Heart right ventricle (tissue), 16 donors: ENCODE measurements at regions not wholly inside any gene's neighbourhood (a gene's known extent, or its start where the extent isn't known, plus 50 kb on each side); places are given as distances from the start of the nearest gene placed in this dataset.
A peak's percentile ranks its signal among the peaks of the same experiment; 100 is the strongest.

Experiments
- ATAC-seq, 8 donors: fragments of 200-7000 bp; cut with Tn5 transposase; one replicate each; pipeline ENCODE4 v1.9.1; 2020; ENCODE audit warnings: mild to moderate bottlenecking in 8 of 8, moderate library complexity in 8 of 8, moderate number of reproducible peaks in 1 of 8
- DNase-seq, 2 donors: peaks; one replicate each; pipeline ENCODE4 v3.0.0-alpha.2; 2020
- H3K27ac ChIP-seq, 10 donors: fragments of 200-600 bp; sonication (generic) in 2 of 10; one replicate each; pipeline versions ENCODE4 v1.5.0 to v1.8.0; 2020 to 2022; ENCODE audit warnings: mild to moderate bottlenecking in 3 of 10
- H3K27me3 ChIP-seq, 7 donors: fragments of 200-600 bp; one replicate each; pipeline ENCODE4 v1.8.0; 2021 to 2022; ENCODE audit warnings: mild to moderate bottlenecking in 2 of 7
- H3K36me3 ChIP-seq, 9 donors: fragments of 200-600 bp; sonication (generic) in 1 of 9; one replicate each; pipeline versions ENCODE4 v1.5.0 to v1.8.0; 2020 to 2022; ENCODE audit warnings: mild to moderate bottlenecking in 2 of 9
- H3K4me1 ChIP-seq, 9 donors: fragments of 200-600 bp; sonication (generic) in 1 of 9; one replicate each; pipeline versions ENCODE4 v1.5.0 to v1.8.0; 2020 to 2022; ENCODE audit warnings: mild to moderate bottlenecking in 4 of 9
- H3K4me3 ChIP-seq, 10 donors: fragments of 200-600 bp; sonication (generic) in 2 of 10; one replicate each; pipeline versions ENCODE4 v1.5.0 to v1.8.0; 2020 to 2022; ENCODE audit warnings: mild to moderate bottlenecking in 7 of 10, moderate library complexity in 2 of 10
- H3K9me3 ChIP-seq, 11 donors: fragments of 200-600 bp in 10 of 11; sonication (generic) in 2 of 11; one replicate each; pipeline versions ENCODE4 v1.5.0 to v1.8.0; 2013 to 2022; ENCODE audit warnings: mild to moderate bottlenecking in 2 of 11, control low read depth in 1 of 11, moderate library complexity in 1 of 11
- WGBS, 2 donors: extraction: QIAGEN DNeasy Blood & Tissue Kit; methylation state at CpG; one replicate each; pipeline ENCODE4 v1.1.7; 2013; ENCODE audit warnings: inconsistent platforms in 1 of 2; 5-methylcytosine and 5-hydroxymethylcytosine counted together
- intact Hi-C, 10 donors: fragments of 100-400 bp; cut with DNase I; formaldehyde crosslinking; loops; one replicate each; pipeline versions ENCODE4 v1.11.1 to v1.14.2; 2022
- TF ChIP-seq, protein P1 (sequence below), 9 donors: fragments of 200-600 bp; sonication (generic) in 2 of 9; IDR thresholded peaks; one replicate each; pipeline versions ENCODE4 v1.5.0 to v1.8.0; 2021 to 2022; ENCODE audit warnings: antibody characterized with exemption in 9 of 9, mild to moderate bottlenecking in 5 of 9, moderate library complexity in 1 of 9
- donor health status: Arrhythmogenic right ventricular cardiomyopathy.
- donor health status: ischemic (EF 13 %, LVEDD 7.1; RV severe dilation, severe dysfunction).
- donor health status: healthy with polysubstance abuse.
- donor health status: DM: no; HTN: yes; CAD: no.
- donor health status: DM: no; HTN: no; CAD: no.
- donor health status: ischemic (EF 25% LVEDD 6.9; RV normal size, moderate dysfunction).
- donor health status: ischemic (EF 25% LVEDD 5.7; RV mildly dilated, moderate dysfunction).
- donor health status: healthy.
- donor health status: DM: yes; HTN: yes; CAD: no.
- donor health status: Ischemic cardiomyopathy.
- donor health status: ischemic (EF 35%, LVEDD 5.7; RV mildly dilated, moderate dysfunction).
- donor health status: nonischemic (EF 11% LVEDD 7.7; RV severe dilation, severe dysfunction).
- donor health status: DM: yes; HTN: yes; CAD: no.
- donor health status: PGD.
- donor health status: ischemic (EF 29% LVEDD 5.4; RV normal size, mild dysfunction).
- donor health status: nonischemic (EF 23%, LVEDD 6.1; RV moderate dilation, normal function).

DNA sequence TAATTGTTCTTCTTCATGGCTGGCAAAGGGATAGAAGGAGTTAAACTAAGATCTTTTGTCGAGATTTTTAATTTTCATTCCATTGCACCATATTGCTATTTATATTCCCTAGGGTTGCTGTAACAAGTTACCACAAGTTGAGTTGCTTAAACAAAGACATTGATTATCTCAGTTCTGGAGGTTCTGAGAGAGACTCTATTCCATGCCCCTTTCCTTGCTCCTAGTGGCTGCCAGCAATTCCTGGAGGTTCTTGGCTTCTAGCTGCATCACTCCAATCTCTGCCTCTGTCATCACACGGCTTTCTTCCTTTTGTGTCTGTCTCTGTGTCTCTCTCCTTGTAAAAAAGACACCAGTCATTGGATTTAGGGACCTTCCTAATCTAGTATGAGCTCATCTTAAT is 136.6 kb upstream of the DAB2 start:
- intact Hi-C loops: no loop called here
- Histone ChIP-seq H3K4me3 (no peak overlapping the region), H3K9me3 (no peaks in the 10 kb centered on the region), H3K27ac (no peak overlapping the region), H3K36me3 (no peaks in the 10 kb centered on the region), H3K27me3 (no peaks in the 10 kb centered on the region), H3K4me1 (no peaks in the 10 kb centered on the region)
- 51 to 59% methylated on average over 2 of the region's 2 CpGs for WGBS, 2 donors
- no peak for ATAC-seq
- TF ChIP-seq, protein P1, sequence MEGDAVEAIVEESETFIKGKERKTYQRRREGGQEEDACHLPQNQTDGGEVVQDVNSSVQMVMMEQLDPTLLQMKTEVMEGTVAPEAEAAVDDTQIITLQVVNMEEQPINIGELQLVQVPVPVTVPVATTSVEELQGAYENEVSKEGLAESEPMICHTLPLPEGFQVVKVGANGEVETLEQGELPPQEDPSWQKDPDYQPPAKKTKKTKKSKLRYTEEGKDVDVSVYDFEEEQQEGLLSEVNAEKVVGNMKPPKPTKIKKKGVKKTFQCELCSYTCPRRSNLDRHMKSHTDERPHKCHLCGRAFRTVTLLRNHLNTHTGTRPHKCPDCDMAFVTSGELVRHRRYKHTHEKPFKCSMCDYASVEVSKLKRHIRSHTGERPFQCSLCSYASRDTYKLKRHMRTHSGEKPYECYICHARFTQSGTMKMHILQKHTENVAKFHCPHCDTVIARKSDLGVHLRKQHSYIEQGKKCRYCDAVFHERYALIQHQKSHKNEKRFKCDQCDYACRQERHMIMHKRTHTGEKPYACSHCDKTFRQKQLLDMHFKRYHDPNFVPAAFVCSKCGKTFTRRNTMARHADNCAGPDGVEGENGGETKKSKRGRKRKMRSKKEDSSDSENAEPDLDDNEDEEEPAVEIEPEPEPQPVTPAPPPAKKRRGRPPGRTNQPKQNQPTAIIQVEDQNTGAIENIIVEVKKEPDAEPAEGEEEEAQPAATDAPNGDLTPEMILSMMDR (IDR thresholded peaks at IDR 0.05): no peak
- no peak for DNase-seq

DNA sequence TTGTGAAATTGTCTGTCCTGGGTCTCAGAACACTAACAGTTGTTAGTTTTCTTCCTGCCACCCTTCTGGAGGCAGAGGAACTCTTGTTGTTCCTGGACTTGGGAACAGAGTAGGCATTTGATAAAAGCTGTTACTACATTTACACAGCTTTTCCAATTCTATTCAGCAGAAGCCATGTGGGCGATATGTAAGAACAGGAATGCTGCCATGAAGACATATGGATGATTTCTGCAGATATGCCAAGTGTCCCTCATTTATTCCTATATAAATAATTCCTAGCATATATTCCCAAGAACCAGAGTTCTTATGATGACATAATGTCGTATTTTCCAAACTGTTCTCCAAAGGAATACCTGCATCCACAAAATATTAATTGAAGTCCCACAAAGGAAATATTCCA is 135.9 kb upstream of the DAB2 start:
- H3K9me3 ChIP-seq: no peaks in the 10 kb centered on the region
- no peaks in the 10 kb centered on the region for H3K27me3 ChIP-seq
- H3K36me3 ChIP-seq: no peaks in the 10 kb centered on the region
- ATAC-seq: no peak
- TF ChIP-seq, protein P1 (IDR thresholded peaks at IDR 0.05): no peak
- no peaks in the 10 kb centered on the region for H3K4me1 ChIP-seq
- H3K27ac ChIP-seq: no peak overlapping the region
- WGBS, 2 donors: 93 to 95% methylated on average over 2 of the region's 2 CpGs
- DNase-seq: no peak
- H3K4me3 ChIP-seq: no peak overlapping the region
- intact Hi-C loops: no loop called here

DNA sequence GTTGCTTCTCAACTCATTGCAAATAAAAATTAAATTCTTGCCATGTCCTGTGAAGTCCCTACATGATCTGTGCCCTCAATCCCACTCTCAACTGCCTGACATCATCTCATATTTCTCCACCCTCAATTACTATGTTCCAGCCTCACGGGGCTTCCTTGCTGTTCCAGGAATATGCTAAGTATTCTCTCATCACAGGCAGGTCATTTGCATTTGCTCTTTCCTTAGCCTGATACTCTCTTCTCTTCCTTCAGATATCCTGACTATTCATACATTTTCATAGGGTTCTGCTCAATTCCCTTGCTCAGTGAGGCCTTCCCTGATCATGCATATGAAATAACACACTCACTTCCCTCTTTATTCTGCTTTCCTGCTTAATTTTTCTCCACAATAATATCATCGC is 135.1 kb upstream of the DAB2 start:
- ATAC-seq (no peak), DNase-seq (no peak)
- Histone ChIP-seq H3K27ac (no peak overlapping the region), H3K4me3 (no peak overlapping the region), H3K9me3 (no peaks in the 10 kb centered on the region), H3K4me1 (no peaks in the 10 kb centered on the region), H3K27me3 (no peaks in the 10 kb centered on the region), H3K36me3 (no peaks in the 10 kb centered on the region)
- TF ChIP-seq, protein P1 (IDR thresholded peaks at IDR 0.05): no peak
- WGBS, 2 donors: 73 to 78% methylated on average over 2 of the region's 2 CpGs
- intact Hi-C loops: no loop called here

DNA sequence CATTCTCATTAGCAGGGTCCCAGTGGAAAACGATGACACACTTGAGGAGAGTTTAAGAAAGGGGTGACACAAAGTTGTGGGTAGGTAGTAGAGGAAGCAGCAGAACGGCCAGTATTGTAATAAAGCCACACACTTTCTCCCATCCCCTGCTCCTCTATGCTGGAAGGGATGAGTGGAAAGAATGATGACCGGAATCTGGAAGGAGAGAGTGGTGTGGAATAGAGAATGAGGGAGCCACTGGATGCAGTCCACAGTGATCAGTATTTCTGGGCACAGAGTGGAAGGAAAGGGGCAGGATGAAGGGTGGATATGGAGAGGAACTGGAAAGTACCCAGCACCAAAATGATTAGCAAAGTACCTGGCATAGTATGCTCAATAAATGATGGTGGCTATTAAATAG is 133.8 kb upstream of the DAB2 start:
- H3K4me1 ChIP-seq: no peaks in the 10 kb centered on the region
- H3K36me3 ChIP-seq: no peaks in the 10 kb centered on the region
- intact Hi-C loops: no loop called here
- no peak overlapping the region for H3K27ac ChIP-seq
- no peak for ATAC-seq
- no peak for DNase-seq
- no peak overlapping the region for H3K4me3 ChIP-seq
- 67 to 87% methylated on average over 3 of the region's 3 CpGs for WGBS, 2 donors
- no peaks in the 10 kb centered on the region for H3K9me3 ChIP-seq
- no peaks in the 10 kb centered on the region for H3K27me3 ChIP-seq
- TF ChIP-seq, protein P1 (IDR thresholded peaks at IDR 0.05): no peak

DNA sequence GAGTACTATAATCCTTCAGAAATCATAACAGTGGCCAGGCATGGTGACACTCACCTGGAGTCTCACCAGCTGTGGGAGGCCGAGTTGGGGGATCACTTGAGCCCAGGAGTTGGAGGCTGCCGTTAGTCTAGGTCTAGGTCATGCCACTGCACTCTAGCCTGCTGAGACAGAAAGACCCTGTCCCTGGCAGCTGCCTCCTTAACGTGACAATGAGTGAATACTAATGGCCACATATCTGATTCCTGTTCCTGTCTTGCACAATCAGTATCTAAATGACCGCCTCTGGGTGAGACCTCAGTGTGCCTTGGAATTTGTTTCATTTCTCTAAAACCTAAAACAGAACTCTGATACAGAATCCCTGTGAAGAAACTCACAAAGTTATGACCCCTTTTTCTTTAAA is 131.0 kb upstream of the DAB2 start:
- Histone ChIP-seq H3K9me3 (no peaks in the 10 kb centered on the region), H3K27me3 (no peaks in the 10 kb centered on the region), H3K4me3 (no peak overlapping the region), H3K4me1 (no peaks in the 10 kb centered on the region), H3K27ac (no peak overlapping the region), H3K36me3 (no peaks in the 10 kb centered on the region)
- TF ChIP-seq, protein P1 (IDR thresholded peaks at IDR 0.05): no peak
- no peak for DNase-seq
- intact Hi-C loops: no loop called here
- WGBS, 2 donors: 68 to 77% methylated on average over 4 of the region's 4 CpGs
- peak in 2 of 8 donors; percentile 41 to 45 for ATAC-seq
